HEK293 (cell line): ENCODE measurements at regions not wholly inside any gene's neighbourhood (a gene's known extent, or its start where the extent isn't known, plus 50 kb on each side); places are given as distances from the start of the nearest gene placed in this dataset.

Experiments used
- CTCF ChIA-PET: fragments of 350-600 bp; formaldehyde crosslinking; extraction: SDS; loops from one replicate; lab custom pipeline; 2021; ENCODE audit warnings: antibody characterized with exemption; lab: Yijun Ruan, JAX
- POLR2A ChIA-PET: fragments of 300-600 bp; formaldehyde crosslinking; extraction: SDS; loops from one replicate; lab custom pipeline; 2020; ENCODE audit warnings: antibody characterized with exemption, inconsistent platforms; lab: Yijun Ruan, JAX
- H3K27ac ChIP-seq: fragments of 200-500 bp; sonication (Bioruptor generic); 2 replicates; pipeline ENCODE4 v1.5.1; 2014; ENCODE audit warnings: low read depth, low read length, control low read depth, inconsistent platforms; ENCODE audit errors: extremely low read depth
- H3K36me3 ChIP-seq, 2 experiments: fragments of 200-500 bp in 1 of 2; sonication (Bioruptor generic) in 1 of 2; 1 replicate in 1 of 2; 2 replicates in 1 of 2; pipeline ENCODE4 v1.5.1; 2014 to 2017; ENCODE audit warnings: inconsistent platforms in 2 of 2, low read length in 2 of 2; ENCODE audit not compliant: control insufficient read depth in 2 of 2, insufficient read depth in 1 of 2
- H3K4me1 ChIP-seq: fragments of 200-500 bp; sonication (Bioruptor generic); 2 replicates; pipeline ENCODE4 v1.5.1; 2014; ENCODE audit warnings: mild to moderate bottlenecking, low read length, inconsistent platforms; ENCODE audit not compliant: control insufficient read depth, insufficient read depth
- H3K4me3 ChIP-seq: 2 replicates; pipeline ENCODE4 v1.5.1; 2011; ENCODE audit warnings: low read depth, mild to moderate bottlenecking, control low read depth, low read length, moderate library complexity
- H3K9me3 ChIP-seq: fragments of 200-500 bp; sonication (Bioruptor generic); 2 replicates; pipeline ENCODE4 v1.5.1; 2014; ENCODE audit warnings: low read depth, low read length, inconsistent platforms; ENCODE audit not compliant: control insufficient read depth, insufficient read depth
- INSM2 ChIP-seq: fragments of 450-650 bp; formaldehyde crosslinking; IDR thresholded peaks from 2 replicates; pipeline ENCODE4 v1.5.1; 2016; ENCODE audit warnings: missing biosample characterization, missing genetic modification characterization
- KLF9 ChIP-seq: fragments of 450-650 bp; formaldehyde crosslinking; IDR thresholded peaks from 2 replicates; pipeline ENCODE4 v1.5.1; 2016; ENCODE audit warnings: missing biosample characterization, missing genetic modification characterization, low read depth
- PRDM10 ChIP-seq: fragments of 450-650 bp; formaldehyde crosslinking; IDR thresholded peaks from 2 replicates; pipeline ENCODE4 v1.5.1; 2016; ENCODE audit warnings: missing biosample characterization, missing genetic modification characterization
- SETDB1 ChIP-seq: IDR thresholded peaks from one replicate; pipeline ENCODE4 v1.6.1; 2017; ENCODE audit warnings: mild to moderate bottlenecking, low read length, moderate library complexity, mixed read lengths; ENCODE audit not compliant: insufficient read length
- ZNF2 ChIP-seq: fragments of 450-650 bp; formaldehyde crosslinking; IDR thresholded peaks from 2 replicates; pipeline ENCODE4 v1.5.1; 2016; ENCODE audit warnings: missing biosample characterization, missing genetic modification characterization
- ZNF223 ChIP-seq: fragments of 450-650 bp; formaldehyde crosslinking; IDR thresholded peaks from 2 replicates; pipeline ENCODE4 v1.5.1; 2016; ENCODE audit warnings: missing biosample characterization, missing genetic modification characterization
- ZNF37A ChIP-seq: fragments of 450-650 bp; IDR thresholded peaks from 2 replicates; pipeline ENCODE4 v1.5.1; 2018; ENCODE audit warnings: missing biosample characterization, missing genetic modification characterization
- ZNF398 ChIP-seq: fragments of 450-650 bp; formaldehyde crosslinking; IDR thresholded peaks from 2 replicates; pipeline ENCODE4 v1.5.1; 2017; ENCODE audit warnings: missing biosample characterization, missing genetic modification characterization
- ZNF404 ChIP-seq: fragments of 450-650 bp; formaldehyde crosslinking; IDR thresholded peaks from 2 replicates; pipeline ENCODE4 v1.5.1; 2017; ENCODE audit warnings: missing biosample characterization, missing genetic modification characterization
- ZNF426 ChIP-seq: fragments of 450-650 bp; formaldehyde crosslinking; IDR thresholded peaks from 2 replicates; pipeline ENCODE4 v1.5.1; 2017; ENCODE audit warnings: missing biosample characterization, missing genetic modification characterization, mild to moderate bottlenecking, inconsistent platforms, moderate library complexity
- ZNF513 ChIP-seq: fragments of 450-650 bp; IDR thresholded peaks from 2 replicates; pipeline ENCODE4 v1.5.1; 2018; ENCODE audit warnings: missing biosample characterization, missing genetic modification characterization
- ZNF548 ChIP-seq: fragments of 450-650 bp; formaldehyde crosslinking; IDR thresholded peaks from 2 replicates; pipeline ENCODE4 v1.5.1; 2016; ENCODE audit warnings: missing biosample characterization, missing genetic modification characterization
- ZNF555 ChIP-seq: fragments of 450-650 bp; formaldehyde crosslinking; conservative IDR thresholded peaks from 2 replicates; pipeline ENCODE4 v1.5.1; 2017; ENCODE audit warnings: missing biosample characterization, mild to moderate bottlenecking, missing genetic modification characterization, inconsistent platforms
- ZNF580 ChIP-seq: fragments of 450-650 bp; formaldehyde crosslinking; IDR thresholded peaks from 2 replicates; pipeline ENCODE4 v1.5.1; 2016; ENCODE audit warnings: missing biosample characterization, missing genetic modification characterization
- ZSCAN4 ChIP-seq: fragments of 450-650 bp; formaldehyde crosslinking; IDR thresholded peaks from 2 replicates; pipeline ENCODE4 v1.5.1; 2017; ENCODE audit warnings: missing biosample characterization, missing genetic modification characterization

GRCh38 chr9:93792358-93792757 is 162.8 kb downstream of the BARX1 start (continued):
- TF ChIP-seq ZNF223 (tag by site-specific recombination) (no peak), PRDM10 (tag by site-specific recombination) (no peak), ZNF580 (tag by site-specific recombination) (no peak)
- TF ChIP-seq, all 188 proteins: peak for 0

GRCh38 chr9:93786204-93786603 is 169.0 kb downstream of the BARX1 start:
- H3K4me3 ChIP-seq, result no peak overlapping the region
- TF ChIP-seq ZNF37A (no peak), ZSCAN4 (tag by site-specific recombination) (no peak), ZNF555 (tag by site-specific recombination) (no peak), ZNF398 (tag by site-specific recombination) (no peak), ZNF2 (tag by site-specific recombination) (no peak)
- TF ChIP-seq, all 188 proteins: peak for 0

GRCh38 chr9:93776873-93777272 is 178.3 kb downstream of the BARX1 start:
- Histone ChIP-seq H3K4me1 (no peaks in the 10 kb centered on the region), H3K27ac (no peak overlapping the region), H3K36me3 (no peaks in the 10 kb centered on the region), H3K4me3 (no peak overlapping the region), H3K9me3 (no peaks in the 10 kb centered on the region)
- ChIA-PET CTCF (no interaction called here), POLR2A (no interaction called here)
- TF ChIP-seq INSM2, result no peak
- no peak for TF ChIP-seq ZNF513
- TF ChIP-seq KLF9 (tag by site-specific recombination), result no peak
- TF ChIP-seq ZNF548 (tag by site-specific recombination), result no peak
- no peak for TF ChIP-seq SETDB1
- no peak for TF ChIP-seq ZNF404
- TF ChIP-seq ZNF426 (tag by site-specific recombination), result no peak

More at GRCh38 chr9:93786204-93786603, 169.0 kb downstream of the BARX1 start:
- Histone ChIP-seq H3K27ac (no peak overlapping the region), H3K36me3 (no peaks in the 10 kb centered on the region), H3K4me1 (no peaks in the 10 kb centered on the region), H3K9me3 (no peaks in the 10 kb centered on the region)
- CTCF ChIA-PET, result no interaction called here
- POLR2A ChIA-PET, result no interaction called here
